ENCODE measurements at regions not wholly inside any gene's neighbourhood (a gene's known extent, or its start where the extent isn't known, plus 50 kb on each side); places are given as distances from the start of the nearest gene placed in this dataset.

DNA sequence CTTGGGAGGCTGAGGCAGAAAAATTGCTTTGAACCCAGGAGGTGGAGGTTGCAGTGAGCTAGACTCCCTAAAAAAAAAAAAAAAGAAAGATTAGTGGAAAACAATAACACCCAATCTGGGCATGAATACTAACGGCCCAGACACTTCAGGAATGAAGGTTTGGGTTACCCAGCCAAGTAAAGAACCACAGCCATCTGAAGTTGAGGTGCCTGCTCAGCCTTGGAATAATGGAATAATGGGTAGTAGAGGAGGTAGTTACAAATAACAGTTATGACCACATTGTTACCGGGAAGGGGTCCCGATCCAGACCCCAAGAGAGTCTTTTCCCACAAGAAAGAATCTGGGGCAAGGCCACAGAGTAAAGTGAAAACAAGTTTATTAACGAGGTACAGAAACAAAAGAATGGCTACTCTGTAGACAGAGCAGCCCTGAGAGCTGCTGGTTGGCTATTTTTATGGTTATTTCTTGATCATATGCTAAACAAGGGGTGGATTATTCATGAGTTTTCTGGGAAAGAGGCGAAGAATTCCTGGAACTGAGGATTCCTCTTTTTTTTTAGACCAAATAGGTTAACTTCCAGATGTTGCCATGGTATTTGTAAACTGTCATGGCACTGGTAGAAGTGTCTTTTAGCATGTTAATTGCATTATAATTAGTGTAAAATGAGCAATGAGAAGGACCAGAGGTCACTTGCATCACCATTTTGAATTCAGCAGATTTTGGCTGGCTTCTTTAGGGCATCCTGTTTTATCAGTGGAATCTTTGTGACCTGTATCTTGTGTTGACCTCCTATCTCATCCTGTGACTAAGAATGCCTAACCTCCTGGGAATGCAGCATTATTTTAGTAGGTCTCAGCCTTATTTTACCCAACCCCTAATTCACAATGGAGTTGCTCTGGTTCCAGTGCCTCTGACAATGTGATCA lies 96.2 kb upstream of the HAAO start:
- no peak for DNase-seq

DNA sequence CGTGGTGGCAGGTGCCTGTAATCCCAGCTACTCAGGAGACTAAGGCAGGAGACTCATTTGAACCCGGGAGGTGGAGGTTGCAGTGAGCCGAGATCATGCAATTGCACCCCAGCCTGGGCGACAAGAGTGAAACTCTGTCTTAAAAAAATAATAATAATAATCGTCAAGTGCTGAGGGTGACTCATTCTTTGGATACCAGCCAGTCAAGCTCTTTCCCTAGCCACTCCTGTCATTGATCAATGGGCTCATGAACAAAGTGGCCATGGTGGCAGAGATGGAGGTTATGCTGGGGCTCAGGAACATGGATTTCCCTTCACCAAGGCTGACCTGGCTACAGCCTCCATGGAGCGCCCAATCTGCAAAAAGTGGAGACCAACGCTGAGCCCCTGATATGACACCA lies 94.5 kb upstream of the HAAO start:
- no peak for DNase-seq

DNA sequence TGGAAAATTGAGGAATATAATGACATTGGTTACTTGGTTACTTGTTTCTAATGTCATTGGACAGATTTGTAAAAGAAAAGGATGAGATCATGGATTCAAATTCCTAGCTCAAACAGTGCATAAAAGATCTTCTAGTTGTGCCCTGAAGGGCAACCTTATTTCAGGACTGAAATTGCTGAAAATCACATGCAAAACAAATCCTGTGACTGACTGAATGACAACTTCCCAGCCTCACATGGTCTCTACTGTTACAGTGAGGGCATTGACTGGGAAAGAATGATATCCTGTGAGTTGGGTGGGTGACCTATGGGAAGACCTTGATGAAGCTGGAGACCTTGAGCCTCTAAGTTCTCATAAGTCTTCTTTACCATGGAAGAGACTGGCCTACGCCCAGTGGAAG lies 90.4 kb upstream of the HAAO start:
- no peak for DNase-seq

DNA sequence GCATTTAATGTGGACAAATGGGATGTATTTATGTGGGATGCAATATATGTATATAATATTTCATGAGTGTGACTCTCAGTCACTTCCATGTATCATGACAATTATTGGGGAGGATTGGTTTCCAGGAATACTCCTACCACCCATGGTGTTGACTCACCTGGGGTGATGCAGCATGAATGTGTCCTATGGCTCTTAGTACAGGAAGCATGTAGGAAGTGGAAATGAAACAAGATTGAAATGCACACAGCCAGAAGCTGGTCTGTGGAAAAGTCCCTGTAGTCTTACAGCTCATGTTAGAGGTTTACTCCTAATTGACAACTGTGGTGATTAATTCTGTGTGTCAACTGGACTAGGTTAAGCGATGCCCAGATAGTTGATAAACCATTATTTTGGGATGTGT lies 89.3 kb upstream of the HAAO start:
- DNase-seq, result peak; percentile 9

DNA sequence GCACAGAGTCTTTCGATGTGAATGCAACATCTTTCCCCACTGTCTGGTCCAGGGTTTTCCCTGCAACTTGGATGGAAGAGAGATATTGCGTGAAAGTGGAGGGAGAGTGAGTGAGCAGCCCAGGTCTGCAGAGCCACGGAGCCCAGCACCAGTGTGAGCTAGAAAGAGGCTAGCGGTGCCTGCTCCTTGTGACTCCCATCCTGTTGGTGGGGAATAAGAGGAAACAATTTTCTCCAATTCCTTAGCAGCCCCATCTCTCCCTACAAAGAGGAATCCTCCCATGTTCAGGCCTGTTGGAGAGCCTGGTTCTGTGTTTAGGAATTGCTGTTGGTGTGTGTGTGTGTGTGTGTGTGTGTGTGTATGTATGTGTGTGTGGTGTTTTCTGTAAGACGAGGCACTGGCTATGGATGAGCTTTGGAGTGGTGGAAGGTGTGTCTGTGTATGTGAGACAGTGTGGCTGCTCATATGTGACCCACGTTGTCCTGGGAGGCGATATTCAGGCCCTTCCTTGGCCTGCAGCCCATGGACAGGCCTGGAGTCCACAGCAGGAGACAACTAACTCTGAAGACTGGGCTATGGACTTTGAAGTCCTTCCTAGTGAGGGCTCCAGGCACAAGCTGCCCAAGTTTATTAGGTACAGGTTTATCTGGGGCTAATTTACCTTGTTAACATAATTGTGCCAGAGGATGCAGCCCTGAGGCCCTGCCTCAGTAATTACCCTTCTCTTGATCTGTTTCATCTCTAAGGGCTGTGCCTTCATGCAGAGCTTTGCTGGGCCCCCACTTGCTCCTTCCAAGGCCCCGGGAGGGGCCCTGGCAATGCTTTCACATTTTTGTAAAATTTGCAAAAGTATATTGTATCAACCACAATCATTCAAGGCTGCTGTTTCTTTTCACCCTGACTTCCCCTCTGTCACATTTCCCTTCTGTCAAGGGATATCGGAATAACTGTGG lies 88.6 kb upstream of the HAAO start:
- DNase-seq, result no peak

DNA sequence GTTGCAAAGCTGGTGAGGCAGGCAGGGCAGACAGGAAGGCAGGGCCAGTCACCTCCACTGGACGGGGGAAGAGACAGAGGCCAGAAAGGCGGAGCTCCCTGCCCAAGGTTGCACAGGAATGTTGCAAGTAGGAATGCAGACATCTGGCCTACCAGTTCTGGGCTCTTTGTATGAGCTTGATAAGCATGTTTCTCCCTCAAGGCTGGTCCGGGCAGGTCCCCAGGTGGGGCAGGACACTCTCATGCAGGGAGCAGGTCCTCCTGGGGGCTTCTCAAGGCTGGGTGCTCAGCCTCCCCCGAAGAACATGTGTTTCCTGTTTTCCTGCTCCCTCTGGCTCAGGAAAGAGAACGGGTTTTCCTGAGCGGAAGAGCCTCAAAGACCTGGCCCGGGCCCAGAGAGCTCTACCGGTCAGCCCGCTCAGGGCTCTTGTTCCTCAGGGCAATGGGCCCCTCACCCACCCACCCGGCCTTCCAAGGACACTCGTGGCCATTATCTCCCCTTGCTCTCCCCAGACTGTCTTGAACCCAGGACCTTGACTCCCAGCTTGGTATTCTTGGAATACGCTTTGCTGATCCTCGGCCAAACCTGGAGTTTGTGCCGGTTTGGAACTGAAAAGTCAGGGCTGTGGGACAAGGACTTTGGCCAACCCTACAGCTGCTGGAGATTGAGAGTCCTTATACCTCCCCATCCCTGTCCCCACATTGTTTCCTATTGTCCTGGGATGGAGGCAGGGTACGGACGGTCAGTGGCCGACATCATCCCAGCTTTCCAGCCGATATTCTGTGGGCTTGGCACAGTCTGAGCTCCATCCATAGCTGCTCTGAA lies 87.7 kb upstream of the HAAO start:
- DNase-seq, result no peak

DNA sequence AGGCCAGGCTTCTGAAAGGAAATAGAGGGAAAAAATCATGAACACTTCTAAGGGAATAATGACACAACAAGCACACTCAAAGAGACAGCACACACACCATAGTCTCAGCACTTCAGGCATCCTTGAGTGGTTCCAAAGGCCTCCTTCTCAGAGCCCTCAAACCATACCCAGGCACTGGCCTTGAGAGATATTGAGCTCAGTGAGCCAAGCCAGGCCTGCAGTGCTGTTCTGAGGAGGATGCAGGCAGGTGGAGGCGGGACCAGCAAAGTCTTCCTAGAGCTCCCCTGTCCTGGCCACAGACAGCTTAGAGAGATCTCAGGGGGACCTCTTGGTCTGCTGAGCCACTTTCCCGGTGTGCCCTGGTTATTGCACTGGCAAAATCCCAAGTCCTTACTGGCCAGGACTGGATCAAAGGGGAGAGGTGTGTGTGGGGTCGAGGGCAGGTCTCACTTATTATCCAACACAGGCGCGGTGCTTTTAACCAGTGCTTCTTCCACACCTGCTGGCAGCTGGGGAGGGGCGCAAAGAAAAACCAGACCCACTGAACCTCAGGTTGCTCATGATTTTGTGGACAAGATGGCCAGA lies 86.8 kb upstream of the HAAO start:
- DNase-seq, result no peak

DNA sequence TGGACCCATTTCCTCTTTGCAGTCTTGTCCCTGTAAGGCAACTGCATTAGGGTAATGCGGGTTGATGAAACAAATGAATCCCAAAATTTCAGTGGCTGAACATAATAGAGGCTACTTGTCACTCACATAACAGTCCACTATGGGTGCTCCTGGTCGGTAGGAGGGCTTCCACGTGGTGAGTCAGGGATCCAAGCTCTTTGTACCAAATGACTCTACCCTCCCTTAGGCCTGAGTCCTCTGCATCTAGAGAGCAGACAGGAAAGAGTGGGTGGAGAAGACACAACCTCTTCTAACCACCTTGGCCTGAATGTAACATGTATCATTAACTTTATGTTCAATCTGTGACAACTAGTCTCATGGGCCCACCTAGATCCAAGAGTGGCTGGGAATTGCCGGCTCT lies 86.2 kb upstream of the HAAO start:
- no peak for DNase-seq

DNA sequence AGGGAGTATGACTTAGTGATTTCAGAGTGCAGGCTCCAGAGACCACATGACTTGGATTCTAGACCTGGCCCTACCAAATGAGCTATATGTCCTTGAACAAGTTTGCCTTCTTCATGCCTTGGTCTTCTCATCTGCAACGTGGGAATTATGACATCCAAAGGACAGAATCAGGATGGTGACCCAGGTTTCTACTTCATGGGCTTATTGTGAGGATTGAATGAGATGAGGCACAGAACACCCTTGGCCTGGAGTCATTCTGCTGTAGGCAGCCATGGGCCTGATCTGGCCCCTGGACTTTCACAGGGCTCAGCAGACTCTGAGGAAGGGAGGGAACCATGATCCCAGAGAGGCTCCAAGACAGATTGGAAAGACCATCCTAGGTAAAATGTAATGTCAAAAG lies 85.6 kb upstream of the HAAO start:
- DNase-seq, result no peak

DNA sequence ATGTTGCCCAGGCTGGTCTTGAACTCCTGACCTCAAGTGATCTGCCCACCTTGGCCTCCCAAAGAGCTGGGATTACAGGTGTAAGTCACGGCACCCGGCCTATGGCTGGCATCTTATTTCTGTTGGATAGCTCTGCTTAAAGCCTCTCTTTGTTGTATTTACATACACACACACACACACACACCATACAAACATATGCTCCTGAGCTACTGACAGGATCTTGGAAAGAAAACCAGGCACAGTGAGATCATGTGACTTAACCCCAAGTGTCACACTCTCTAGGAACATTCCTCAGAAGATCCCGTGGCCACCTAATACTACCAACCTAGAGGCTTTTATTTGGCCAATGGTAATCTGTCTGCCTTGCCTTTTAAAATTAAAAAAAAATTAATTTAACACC lies 85.1 kb upstream of the HAAO start:
- no peak for DNase-seq

DNA sequence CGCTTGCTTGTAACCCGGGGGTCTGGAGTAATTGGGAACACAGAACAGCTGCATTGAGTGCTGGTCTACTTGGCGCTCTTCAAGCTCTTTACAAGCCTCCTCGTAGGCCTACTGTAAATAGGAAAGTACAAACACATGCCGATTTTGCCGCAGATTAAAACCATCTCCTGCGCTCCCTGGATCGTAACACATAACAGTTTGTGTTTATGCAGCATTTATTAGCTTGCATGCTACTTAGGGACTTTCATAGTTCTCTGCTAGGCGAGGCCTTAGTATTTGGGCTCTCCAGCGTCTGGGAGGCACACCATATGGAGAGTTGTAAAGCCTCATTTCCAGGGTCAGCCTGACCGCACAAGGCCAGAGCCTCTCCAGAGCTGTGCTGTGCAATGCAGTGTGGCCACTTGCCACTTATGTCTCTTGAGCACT lies 84.0 kb upstream of the HAAO start:
- no peak for DNase-seq

DNA sequence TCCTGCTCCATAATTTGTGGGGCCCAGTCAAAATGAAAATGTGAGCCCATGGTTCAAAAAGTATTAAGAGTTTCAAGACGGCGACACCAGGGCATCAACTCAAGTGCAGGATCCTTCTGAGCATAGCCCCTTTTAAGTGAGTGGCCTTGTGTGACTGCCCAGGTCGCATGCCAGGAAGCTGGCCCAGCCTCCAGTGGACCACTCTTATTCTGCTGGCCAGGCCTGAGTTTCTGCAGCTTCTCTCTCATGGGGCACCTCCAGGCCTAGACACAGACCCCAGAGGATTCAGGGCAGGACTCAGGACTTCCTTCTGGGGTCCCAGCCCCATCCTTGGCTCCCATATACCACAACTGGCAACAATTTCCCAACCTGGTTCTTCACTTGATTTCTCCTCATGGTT lies 83.5 kb upstream of the HAAO start:
- DNase-seq, result no peak

DNA sequence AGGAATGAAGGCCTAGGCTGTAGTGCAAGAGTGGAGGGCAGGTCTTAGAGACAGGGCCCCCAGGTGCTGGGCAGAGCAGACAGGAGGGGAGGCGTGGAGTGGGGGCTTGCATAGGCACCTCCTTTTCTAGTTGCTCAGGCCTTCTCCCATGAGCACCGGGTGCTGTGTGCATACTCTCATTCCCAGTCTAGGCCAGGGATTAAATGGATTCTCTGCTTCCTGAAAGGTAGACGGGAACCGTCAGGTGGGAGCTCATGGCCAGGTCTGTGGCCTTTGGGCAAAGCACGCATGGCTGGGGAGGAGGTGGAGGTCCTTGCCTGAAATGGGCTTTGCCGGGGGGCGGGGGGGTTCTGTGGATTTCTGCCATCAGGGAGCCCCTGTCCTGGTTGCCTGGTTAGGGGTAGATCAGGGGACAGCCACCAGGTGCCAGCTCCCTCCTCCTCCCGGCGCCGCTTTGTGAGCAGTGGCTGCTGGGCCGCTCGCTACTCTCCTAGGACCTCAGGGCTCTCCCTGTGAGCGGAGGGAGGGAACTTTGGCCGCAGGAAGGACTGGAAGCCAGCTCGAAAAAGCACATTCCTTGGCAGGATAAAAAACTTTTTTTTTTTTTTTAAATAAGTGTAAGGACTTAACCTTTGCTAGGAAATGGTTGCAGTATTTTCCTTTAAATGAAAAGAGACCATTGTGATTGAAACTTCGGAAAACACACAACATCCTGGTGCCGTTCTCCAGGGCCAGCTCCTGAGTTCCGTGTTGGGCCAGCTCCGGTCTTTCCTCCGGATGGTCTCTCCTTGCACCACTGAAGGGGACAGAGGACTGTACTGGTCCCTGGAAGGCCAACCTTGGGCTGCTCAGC lies 82.8 kb upstream of the HAAO start:
- no peak for DNase-seq

DNA sequence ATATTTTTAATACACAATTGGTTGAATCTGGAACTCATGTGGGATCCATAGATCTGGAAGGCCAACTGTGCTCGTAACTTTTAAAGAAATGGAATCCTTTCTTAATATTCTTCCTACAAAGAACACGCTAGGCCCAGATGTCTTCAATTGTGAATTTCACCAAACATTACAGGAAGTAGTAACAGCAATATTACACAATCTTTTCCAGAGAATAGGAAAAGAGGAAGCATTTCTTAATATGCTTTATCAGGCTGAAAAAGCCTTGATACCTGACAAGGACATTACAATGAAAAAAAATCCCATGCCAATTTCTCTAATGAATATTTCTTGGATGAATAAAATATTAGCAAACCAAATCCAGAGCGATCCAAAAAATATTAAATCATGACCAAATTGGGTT lies 80.3 kb upstream of the HAAO start:
- DNase-seq, result no peak

DNA sequence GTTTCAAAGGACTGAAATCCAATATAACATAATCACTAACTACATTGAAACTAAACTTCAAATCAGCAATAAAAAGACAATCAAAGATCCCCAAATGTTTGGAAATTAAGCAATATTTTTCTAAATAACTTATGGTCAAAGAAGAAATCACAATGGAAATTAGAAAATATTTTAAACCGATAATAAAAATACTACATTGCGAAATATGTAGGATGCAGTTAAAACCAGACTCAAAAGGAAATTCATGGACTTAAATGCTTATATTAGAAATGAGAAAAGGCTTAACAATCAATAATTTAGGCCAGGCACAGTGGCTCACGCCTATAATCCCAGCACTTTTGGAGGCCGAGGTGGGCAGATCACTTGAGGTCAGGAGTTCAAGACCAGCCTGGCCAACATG lies 79.0 kb upstream of the HAAO start:
- DNase-seq, result no peak

DNA sequence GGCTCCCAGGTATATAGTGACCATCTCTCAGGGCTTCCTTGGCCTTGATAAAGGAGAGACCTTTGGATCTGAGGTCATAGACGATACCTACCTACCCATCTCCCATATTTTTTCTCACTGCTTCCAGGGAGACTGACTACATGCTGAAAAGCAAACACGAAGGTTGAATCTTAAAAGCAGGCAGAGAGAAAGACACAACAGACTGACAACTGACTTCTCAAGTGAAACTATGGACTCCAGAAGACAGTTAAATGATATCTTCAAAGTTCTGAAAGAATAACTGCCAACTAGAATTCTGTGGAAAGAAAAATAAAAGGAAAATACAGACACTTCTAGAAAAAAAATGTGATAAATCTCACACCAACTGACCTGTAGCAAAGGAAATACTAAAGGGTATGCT lies 76.5 kb upstream of the HAAO start:
- no peak for DNase-seq

DNA sequence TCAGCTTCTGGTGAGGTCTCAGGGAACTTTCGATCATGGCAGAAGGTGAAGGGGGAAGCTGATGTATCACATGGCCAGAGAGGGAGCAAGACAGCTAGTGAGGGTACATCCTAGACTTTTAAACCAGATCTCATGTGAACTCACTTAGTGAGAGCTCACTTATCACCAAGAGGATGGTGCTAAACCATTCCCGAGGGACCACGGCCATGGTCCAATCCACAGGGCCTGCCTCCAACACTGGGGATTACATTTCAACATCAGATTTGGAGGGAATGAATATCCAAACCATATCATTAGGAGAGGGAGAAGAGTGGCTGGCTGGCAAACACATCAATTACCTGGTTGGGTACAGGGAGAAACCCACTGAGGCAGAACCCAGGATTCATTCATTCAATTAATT lies 75.7 kb upstream of the HAAO start:
- DNase-seq, result no peak

DNA sequence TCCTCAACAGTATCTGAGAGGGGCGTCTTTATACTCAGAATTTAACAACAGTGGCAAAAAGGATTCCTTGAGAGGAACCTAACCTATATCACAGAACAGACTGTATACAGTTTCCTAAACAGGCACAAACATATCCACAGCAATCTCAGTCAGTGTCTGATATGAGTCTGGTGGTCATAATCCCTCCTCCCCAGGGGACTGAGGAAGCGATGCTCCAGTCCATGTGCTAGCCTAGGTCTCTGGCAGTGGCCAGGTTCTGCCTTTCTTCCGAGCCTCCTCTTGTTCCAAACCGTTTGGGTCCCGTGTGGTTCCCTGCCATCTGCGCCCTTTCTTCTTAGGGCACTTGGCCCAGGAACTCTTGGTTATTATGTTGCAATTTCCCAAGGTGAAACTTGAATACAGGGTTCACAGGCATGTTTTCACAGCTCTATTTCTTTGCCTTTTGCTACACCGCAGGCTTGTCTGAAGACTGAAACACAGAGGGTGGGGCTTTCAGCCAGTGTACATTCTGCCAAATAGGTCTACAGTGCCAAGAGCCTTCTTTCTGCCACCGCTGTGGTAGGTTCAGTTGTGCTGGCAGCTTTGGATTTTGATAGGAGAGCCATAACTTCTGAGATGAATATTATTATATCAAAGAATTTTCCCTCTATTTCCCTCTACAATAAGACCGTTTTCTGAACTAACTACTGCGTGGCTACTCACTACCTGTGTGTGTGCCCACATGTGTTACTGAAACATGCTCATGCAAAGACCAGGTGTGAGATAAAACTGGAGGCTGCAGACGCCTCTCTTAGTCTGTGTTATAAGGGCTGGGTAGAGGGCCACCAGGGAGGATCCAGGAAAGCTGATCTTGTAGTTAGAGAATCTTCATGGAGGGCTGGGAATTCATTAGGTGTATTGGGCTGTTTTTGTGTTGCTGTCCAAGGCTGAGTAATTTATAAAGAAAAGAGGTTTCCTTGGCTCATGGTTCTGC lies 75.0 kb upstream of the HAAO start:
- DNase-seq, result no peak

DNA sequence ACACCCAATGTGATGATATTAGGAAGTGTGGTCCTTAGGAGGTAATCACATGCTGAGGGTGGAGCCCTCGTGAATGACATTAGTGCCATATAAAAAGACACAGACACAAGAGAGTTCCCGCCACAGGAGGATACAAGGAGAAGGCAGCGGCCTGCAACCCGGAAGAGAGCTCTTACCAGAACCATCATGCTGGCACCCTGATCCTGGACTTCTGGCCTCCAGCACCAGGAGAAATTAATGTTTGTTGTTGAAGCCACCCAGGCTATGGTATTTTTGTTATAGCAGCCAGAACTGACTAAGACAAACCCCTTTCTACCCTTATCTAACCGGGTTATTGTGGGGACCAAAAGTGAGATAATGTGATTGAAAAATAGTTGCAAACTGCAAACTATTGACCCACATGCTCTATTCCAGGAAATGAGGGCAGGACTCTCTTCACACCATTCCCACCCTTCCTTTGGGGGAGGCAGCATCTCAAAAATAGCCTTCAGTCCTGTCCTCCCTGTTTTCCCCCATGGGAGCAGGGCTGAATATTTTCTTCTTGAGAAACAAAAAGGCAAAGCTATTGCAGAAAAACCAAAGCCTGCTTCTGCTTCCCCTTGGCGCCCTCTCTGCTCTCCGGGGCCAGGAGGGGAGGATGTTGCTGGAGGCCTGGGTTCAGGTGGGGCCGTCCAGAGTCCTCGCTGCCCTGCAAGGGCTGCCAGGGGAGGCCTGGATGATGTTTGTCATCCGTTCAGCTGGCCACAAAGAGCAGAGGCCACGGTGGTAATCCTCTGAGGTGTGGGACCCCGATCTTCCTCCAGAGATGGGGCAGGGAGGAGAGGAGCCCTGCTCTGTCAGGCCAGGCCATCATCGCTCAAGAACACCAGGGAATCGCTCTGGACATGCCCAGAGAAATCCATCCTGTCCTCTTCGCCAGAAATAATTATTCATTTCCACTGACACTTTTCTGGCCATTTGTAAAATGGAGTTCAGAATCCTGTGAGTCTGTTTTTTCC lies 73.8 kb upstream of the HAAO start:
- no peak for DNase-seq

Measured in CD4-positive, alpha-beta T cell treated with Interferon gamma for 1 hour (primary cell).